Astrocyte of the cerebellum (primary cell): ENCODE measurements at regions not wholly inside any gene's neighbourhood (a gene's known extent, or its start where the extent isn't known, plus 50 kb on each side); places are given as distances from the start of the nearest gene placed in this dataset.

Experiments used
- DNase-seq: peaks from one replicate; pipeline ENCODE4 v3.0.0-alpha.2; 2011; ENCODE audit warnings: low read depth
- H3K4me3 ChIP-seq: 2 replicates; pipeline ENCODE4 v1.5.1; 2011; ENCODE audit warnings: mild to moderate bottlenecking, low read depth, low read length, moderate library complexity
- in situ Hi-C: cut with HindIII; loops from 2 replicates; pipeline ENCODE4 v1.10.0; 2017; ENCODE audit warnings: low sequenced_read_pairs
- TF ChIP-seq, protein P1 (sequence below): IDR thresholded peaks from 2 replicates; pipeline ENCODE4 v1.5.1; 2012; ENCODE audit warnings: low read length, low read depth, moderate library complexity, mild to moderate bottlenecking; ENCODE audit errors: missing control alignments

DNA sequence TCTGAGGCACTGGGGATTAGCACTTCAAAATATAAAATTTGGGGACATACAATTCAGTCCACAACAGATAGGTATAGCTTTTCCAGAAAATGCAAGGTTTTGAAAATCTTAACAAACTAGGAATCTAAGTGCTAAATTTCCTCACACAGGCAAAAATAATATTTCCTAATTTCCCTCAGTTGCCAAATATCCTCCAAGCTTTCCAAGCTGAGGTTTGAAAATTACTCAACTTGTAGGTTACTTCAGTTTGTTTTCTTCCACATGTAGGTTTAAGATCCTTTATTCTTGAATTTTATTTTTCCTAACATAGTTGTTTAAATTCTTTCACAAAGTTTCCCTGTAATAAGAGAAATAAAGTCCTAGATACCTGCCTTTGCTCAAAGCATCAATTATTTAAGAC lies 192.9 kb upstream of the NRXN1 start:
- in situ Hi-C loops = loop anchor here (5.0 kb wide), 1 partner anchor 63 kb away; no protein-coding TSS in a partner anchor
- TF ChIP-seq, protein P1, sequence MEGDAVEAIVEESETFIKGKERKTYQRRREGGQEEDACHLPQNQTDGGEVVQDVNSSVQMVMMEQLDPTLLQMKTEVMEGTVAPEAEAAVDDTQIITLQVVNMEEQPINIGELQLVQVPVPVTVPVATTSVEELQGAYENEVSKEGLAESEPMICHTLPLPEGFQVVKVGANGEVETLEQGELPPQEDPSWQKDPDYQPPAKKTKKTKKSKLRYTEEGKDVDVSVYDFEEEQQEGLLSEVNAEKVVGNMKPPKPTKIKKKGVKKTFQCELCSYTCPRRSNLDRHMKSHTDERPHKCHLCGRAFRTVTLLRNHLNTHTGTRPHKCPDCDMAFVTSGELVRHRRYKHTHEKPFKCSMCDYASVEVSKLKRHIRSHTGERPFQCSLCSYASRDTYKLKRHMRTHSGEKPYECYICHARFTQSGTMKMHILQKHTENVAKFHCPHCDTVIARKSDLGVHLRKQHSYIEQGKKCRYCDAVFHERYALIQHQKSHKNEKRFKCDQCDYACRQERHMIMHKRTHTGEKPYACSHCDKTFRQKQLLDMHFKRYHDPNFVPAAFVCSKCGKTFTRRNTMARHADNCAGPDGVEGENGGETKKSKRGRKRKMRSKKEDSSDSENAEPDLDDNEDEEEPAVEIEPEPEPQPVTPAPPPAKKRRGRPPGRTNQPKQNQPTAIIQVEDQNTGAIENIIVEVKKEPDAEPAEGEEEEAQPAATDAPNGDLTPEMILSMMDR = no peak

DNA sequence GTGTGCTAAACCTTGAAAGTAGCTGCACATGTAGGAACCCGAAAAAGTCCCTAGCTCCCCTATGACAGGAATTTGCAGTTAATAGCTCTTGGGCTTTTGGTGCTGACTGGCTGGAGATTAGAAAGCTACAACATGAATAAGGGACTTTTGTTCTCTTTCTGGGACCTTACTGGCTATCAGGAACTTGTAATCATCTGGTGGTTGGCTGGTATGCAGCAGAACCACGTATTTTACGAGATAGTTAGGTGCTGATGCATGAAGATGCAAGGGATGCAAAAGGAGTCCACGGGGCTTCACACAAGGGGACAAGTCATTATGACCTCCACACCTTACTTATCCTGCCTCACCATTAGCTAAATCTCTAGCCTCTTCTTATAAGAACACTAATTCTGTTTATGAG lies 190.2 kb upstream of the NRXN1 start:
- no peak for DNase-seq
- in situ Hi-C loops = loop anchor here (5.0 kb wide), 1 partner anchor 65 kb away; no protein-coding TSS in a partner anchor
- H3K4me3 ChIP-seq = no peak overlapping the region
- TF ChIP-seq, protein P1 = no peak

More for the DNA sequence above, 192.9 kb upstream of the NRXN1 start:
- DNase-seq = no peak
- H3K4me3 ChIP-seq = no peak overlapping the region

DNA sequence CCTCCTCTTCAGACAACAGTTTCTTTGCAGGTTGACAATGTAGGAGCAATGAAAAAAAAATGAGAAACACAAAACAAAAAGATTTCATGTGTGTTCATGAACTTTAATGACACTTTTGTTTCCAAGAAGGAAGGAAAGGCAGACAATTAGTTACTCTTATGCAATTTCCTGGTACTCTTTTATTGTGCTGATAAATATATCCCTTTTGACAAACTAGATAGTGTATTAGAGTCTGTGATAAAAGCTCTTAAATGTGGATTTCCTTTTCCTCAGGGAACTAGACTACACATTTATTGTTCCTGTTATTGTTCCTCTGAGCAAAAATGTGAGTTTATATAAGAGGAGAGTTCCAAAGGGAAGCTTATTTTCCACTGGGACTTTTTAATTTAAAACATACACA lies 188.7 kb upstream of the NRXN1 start:
- DNase-seq = no peak
- H3K4me3 ChIP-seq = no peak overlapping the region
- in situ Hi-C loops = loop anchor here (5.0 kb wide), 1 partner anchor 67 kb away; no protein-coding TSS in a partner anchor
- TF ChIP-seq, protein P1 = no peak

DNA sequence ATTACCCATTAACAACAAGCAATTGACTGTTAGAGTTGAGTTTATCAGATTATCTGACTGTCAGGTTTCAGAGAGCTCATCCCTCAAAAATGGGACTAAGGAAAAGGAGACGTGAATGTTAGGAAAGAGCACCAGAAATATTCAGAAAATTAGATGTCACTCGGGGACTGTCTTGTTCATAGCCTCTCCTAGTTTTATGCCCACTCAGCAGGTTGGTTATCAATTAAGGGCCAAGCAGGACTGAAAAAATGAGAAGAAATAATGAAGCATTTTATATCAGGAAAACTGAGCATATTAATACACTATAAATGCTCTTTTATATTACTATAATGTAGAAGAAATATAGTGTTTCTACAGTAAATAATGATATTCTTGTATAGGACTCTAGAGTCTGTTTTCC lies 188.1 kb upstream of the NRXN1 start:
- DNase-seq = no peak
- TF ChIP-seq, protein P1 = no peak
- in situ Hi-C loops = loop anchor here (5.0 kb wide), 1 partner anchor 67 kb away; no protein-coding TSS in a partner anchor
- H3K4me3 ChIP-seq = no peak overlapping the region

DNA sequence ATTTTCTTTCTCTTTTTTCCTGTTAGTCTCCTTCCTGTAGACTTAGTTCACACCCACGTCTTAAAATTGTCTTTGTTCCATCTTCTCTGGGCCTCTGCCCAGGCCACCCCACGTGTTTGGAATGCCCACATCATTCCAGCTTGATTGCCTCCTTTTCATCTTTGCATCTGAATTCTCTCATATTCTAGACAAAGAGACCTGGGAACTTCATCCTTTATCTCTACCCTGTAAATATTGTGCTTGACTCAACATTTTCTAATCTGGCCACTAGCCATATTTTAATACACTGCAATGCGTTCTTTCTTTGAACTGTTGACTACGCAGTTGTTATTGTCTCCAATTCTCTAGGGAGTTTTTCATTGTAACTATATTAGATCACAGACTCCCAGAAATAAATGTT lies 187.5 kb upstream of the NRXN1 start:
- TF ChIP-seq, protein P1 = no peak
- H3K4me3 ChIP-seq = no peak overlapping the region
- in situ Hi-C loops = no loop called here
- DNase-seq = peak; percentile 66

DNA sequence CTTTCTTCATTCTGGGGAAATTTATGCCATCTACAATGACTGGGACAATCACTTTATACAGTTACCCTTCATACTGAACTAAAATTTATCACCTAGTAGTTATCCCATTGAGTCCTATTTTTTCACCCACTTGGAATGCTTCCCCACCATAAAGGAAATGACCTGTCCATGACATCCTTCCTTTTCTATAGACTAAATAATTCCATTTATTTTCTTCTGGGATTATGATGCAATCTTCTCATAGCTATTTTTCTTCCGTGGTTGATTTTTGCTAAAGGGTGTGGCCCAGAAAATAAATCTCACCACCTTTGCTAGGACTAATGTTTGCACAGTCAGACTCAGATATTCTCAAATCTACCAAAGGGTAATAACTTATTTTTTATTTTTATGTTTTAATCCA lies 186.1 kb upstream of the NRXN1 start:
- no peak for DNase-seq
- in situ Hi-C loops = no loop called here
- no peak overlapping the region for H3K4me3 ChIP-seq
- TF ChIP-seq, protein P1 = no peak
